Lung (tissue), 11 donors: ENCODE measurements at regions not wholly inside any gene's neighbourhood (a gene's known extent, or its start where the extent isn't known, plus 50 kb on each side); places are given as distances from the start of the nearest gene placed in this dataset.

ENCODE experiments used
- ATAC-seq: fragments of 200-7000 bp; cut with Tn5 transposase; one replicate; pipeline ENCODE4 v1.9.1; 2020; ENCODE audit warnings: moderate number of reproducible peaks; ENCODE audit not compliant: insufficient read depth, low FRiP score
- DNase-seq, 3 donors: peaks; one replicate each; pipeline ENCODE4 v3.0.0-alpha.2; 2013 to 2017
- H3K27ac ChIP-seq, 2 donors: one replicate each; pipeline ENCODE4 v1.5.1; 2013; ENCODE audit warnings: mild to moderate bottlenecking in 2 of 2, moderate library complexity in 2 of 2, control low read depth in 1 of 2, inconsistent platforms in 1 of 2, low read depth in 1 of 2, low read length in 1 of 2
- H3K27me3 ChIP-seq, 3 donors: one replicate each; pipeline ENCODE4 v1.5.1; 2013; ENCODE audit warnings: low read length in 2 of 3; ENCODE audit not compliant: control insufficient read depth in 3 of 3, insufficient read depth in 3 of 3
- H3K36me3 ChIP-seq, 4 donors: one replicate each; pipeline ENCODE4 v1.5.1; 2013; ENCODE audit warnings: low read length in 4 of 4, mild to moderate bottlenecking in 1 of 4, moderate library complexity in 1 of 4; ENCODE audit not compliant: control insufficient read depth in 4 of 4, insufficient read depth in 4 of 4
- H3K4me1 ChIP-seq, 5 donors: one replicate each; pipeline ENCODE4 v1.5.1; 2013; ENCODE audit warnings: low read length in 5 of 5, mild to moderate bottlenecking in 2 of 5, moderate library complexity in 1 of 5; ENCODE audit not compliant: control insufficient read depth in 5 of 5, insufficient read depth in 5 of 5
- H3K4me3 ChIP-seq: one replicate; pipeline ENCODE4 v1.5.1; 2013; ENCODE audit warnings: mild to moderate bottlenecking, control low read depth, moderate library complexity
- H3K9ac ChIP-seq, 2 donors: one replicate each; pipeline ENCODE4 v1.5.1; 2013; ENCODE audit warnings: low read length in 2 of 2, control low read depth in 1 of 2; ENCODE audit not compliant: insufficient read depth in 1 of 2
- H3K9me3 ChIP-seq, 4 donors: one replicate each; pipeline ENCODE4 v1.5.1; 2013; ENCODE audit warnings: low read length in 3 of 4, mild to moderate bottlenecking in 1 of 4, moderate library complexity in 1 of 4; ENCODE audit not compliant: control insufficient read depth in 4 of 4, insufficient read depth in 3 of 4
- CTCF ChIP-seq: IDR thresholded peaks from 2 replicates; pipeline ENCODE4 v1.5.1; 2012; ENCODE audit warnings: mild to moderate bottlenecking; ENCODE audit errors: control extremely low read depth, extremely low read depth
- WGBS, 2 donors: extraction: QIAGEN DNeasy Blood & Tissue Kit; methylation state at CpG; one replicate each; pipeline ENCODE4 v1.1.7; 2013; 5-methylcytosine and 5-hydroxymethylcytosine counted together
- donor health status: control.
- donor health status: control.
- donor health status: Bipolar disorder and iron deficiency.
- donor health status: healthy.
- donor health status: DM: yes; HTN: yes; CAD: no.

DNA sequence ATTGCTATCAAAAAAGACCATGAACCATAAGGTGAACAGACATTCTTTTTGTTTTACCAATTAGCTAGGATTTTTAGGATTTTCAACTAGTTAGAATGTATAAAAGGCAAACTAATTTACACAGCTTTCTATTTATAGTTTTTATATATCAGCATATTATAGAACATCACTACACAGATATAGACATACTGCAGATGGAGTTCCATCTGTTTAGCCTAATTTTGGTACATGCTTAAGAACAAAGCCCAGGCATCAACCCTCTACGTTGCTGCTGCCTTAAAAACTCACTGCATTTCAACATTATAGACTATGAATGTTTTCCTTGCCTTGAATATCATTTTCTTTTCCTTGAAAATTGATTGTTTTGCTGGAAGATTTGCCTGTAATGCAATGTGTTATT lies 2227.5 kb upstream of the C9orf72 start:
- H3K9ac ChIP-seq = no peak overlapping the region
- H3K36me3 ChIP-seq = no peaks in the 10 kb centered on the region
- TF ChIP-seq CTCF = no peak
- ATAC-seq (no peak), DNase-seq (no peak)
- WGBS, 2 donors = 56 to 76% methylated on average over 1 of the region's 1 CpG
- no peak overlapping the region for H3K4me3 ChIP-seq
- H3K9me3 ChIP-seq = peaks cover 0 to 2% (median 0%) of the 10 kb centered on the region in 4 donors
- H3K27me3 ChIP-seq = no peaks in the 10 kb centered on the region
- no peak overlapping the region for H3K27ac ChIP-seq
- H3K4me1 ChIP-seq = no peaks in the 10 kb centered on the region

- Histone ChIP-seq H3K27me3 (no peaks in the 10 kb centered on the region), H3K4me3 (no peak overlapping the region), H3K9ac (no peak overlapping the region), H3K4me1 (no peaks in the 10 kb centered on the region), H3K36me3 (no peaks in the 10 kb centered on the region), H3K27ac (no peak overlapping the region), H3K9me3 (peaks cover 0 to 2% (median 0%) of the 10 kb centered on the region in 4 donors)
- TF ChIP-seq CTCF = no peak
- ATAC-seq (no peak), DNase-seq (no peak)
- 66 to 77% methylated on average over 3 of the region's 3 CpGs for whole genome bisulfite sequencing, 2 donors
Observed at GRCh38 chr9:29802454-29802853, 2229.2 kb upstream of the C9orf72 start.

GRCh38 chr9:29806937-29807618 lies 2233.8 kb upstream of the C9orf72 start:
- ATAC-seq (no peak), DNase-seq (no peak)
- no peak overlapping the region for H3K9ac ChIP-seq
- H3K4me1 ChIP-seq = no peaks in the 10 kb centered on the region
- no peaks in the 10 kb centered on the region for H3K27me3 ChIP-seq
- H3K4me3 ChIP-seq = no peak overlapping the region
- H3K9me3 ChIP-seq = peaks cover 0 to 7% (median 0%) of the 10 kb centered on the region in 4 donors
- H3K36me3 ChIP-seq = no peaks in the 10 kb centered on the region
- WGBS, 2 donors = 61 to 67% methylated on average over 3 of the region's 3 CpGs
- H3K27ac ChIP-seq = no peak overlapping the region
- no peak for TF ChIP-seq CTCF
